HUES6 (cell line): ENCODE measurements at regions not wholly inside any gene's neighbourhood (a gene's known extent, or its start where the extent isn't known, plus 50 kb on each side); places are given as distances from the start of the nearest gene placed in this dataset.

Source experiments
- H3K27ac ChIP-seq: 2 replicates; pipeline ENCODE4 v1.7.0; 2013; ENCODE audit warnings: low read depth, mild to moderate bottlenecking, low read length, inconsistent platforms
- H3K27me3 ChIP-seq: 2 replicates; pipeline ENCODE4 v1.6.1; 2013; ENCODE audit warnings: low read length; ENCODE audit not compliant: control insufficient read depth, insufficient read depth
- H3K36me3 ChIP-seq: 2 replicates; pipeline ENCODE4 v1.6.1; 2013; ENCODE audit warnings: low read length; ENCODE audit not compliant: control insufficient read depth, insufficient read depth
- H3K4me1 ChIP-seq: 2 replicates; pipeline ENCODE4 v1.6.1; 2013; ENCODE audit warnings: low read length; ENCODE audit not compliant: control insufficient read depth, insufficient read depth
- H3K4me3 ChIP-seq: 2 replicates; pipeline ENCODE4 v1.5.1; 2013; ENCODE audit warnings: low read depth, low read length
- H3K9ac ChIP-seq: one replicate; pipeline ENCODE4 v1.6.1; 2013; ENCODE audit warnings: mild to moderate bottlenecking, low read length
- H3K9me3 ChIP-seq: 2 replicates; pipeline ENCODE4 v1.6.1; 2013; ENCODE audit warnings: low read depth, low read length; ENCODE audit not compliant: control insufficient read depth, insufficient read depth

DNA sequence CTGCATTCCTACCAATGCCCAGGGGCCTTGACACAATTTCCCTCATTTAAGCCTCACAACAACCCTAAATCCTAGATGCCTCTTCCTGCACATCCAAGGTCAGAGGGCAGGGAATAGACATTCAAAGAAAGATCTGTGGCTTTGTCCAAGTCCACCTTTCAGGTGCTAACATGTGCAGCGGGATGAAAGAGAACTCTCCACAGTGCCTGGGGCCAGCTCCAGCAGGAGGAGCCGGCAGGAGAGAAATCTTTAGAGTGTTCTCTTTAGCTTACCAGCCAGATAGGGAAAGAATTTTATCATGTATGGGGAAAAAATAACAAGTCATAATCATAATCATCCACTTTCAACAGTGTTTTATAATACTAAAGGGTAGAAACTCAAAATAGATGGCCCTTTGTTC lies 319.7 kb downstream of the MATN1 start:
- H3K4me1 ChIP-seq = peaks cover 9% of the 10 kb centered on the region; the same call in 1 of the 2 replicates
- H3K4me3 ChIP-seq = no peak overlapping the region
- no peaks in the 10 kb centered on the region for H3K27me3 ChIP-seq
- H3K9ac ChIP-seq = no peak overlapping the region
- H3K9me3 ChIP-seq = no peaks in the 10 kb centered on the region
- no peaks in the 10 kb centered on the region for H3K36me3 ChIP-seq
- no peak overlapping the region for H3K27ac ChIP-seq

DNA sequence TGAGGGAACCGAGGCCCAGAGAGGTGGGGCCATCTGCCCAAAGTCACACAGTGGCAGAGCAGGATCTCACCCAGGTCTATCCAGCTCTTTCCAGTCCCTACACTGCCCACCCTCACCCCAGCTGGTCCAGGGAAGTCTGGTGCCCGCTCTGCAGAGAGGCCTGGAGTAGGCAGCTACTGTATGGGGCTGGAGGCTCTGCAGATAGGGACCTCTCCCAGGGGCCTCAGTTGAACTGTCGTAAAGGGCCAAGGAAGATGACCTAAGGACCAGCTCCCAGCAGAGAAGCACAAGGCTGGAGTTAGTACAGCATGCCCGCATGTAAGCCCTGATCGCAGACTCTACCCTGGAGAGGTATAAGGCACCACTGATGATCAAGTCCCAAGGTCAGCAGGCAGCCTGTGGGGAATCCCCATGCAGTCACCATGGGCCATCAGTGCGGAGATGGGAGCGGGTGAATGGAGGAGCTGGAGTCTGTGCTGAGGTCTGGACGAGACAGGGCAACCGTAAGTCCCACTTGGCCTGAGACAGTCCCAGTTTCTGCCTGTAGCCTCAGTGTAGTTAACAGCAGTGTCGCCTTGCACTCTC lies 320.2 kb downstream of the MATN1 start:
- Histone ChIP-seq H3K27ac (no peak overlapping the region), H3K4me1 (peaks cover 7% of the 10 kb centered on the region; the same call in 1 of the 2 replicates), H3K9me3 (no peaks in the 10 kb centered on the region), H3K9ac (no peak overlapping the region), H3K36me3 (no peaks in the 10 kb centered on the region), H3K4me3 (no peak overlapping the region), H3K27me3 (no peaks in the 10 kb centered on the region)

DNA sequence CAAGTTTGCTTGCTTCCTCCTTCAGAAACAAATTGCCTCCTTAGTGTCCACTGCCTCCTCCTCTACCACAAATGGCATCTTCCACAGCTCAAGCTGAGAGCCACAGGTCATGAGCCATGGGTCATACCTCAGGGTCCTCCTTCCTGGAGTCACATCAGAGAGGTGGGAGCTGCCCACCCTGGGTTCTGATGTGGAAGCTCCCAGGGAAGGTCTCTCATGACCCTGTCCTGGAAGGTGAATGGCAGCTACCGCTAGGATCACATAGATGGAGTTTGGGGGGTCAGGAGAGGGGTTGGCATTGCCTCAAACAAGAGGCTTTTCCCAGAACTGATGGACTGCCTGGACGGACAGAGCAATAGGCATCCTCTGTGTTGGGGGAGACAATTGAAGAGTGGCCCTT lies 321.4 kb downstream of the MATN1 start:
- H3K9ac ChIP-seq = no peak overlapping the region
- H3K9me3 ChIP-seq = no peaks in the 10 kb centered on the region
- H3K36me3 ChIP-seq = no peaks in the 10 kb centered on the region
- no peaks in the 10 kb centered on the region for H3K27me3 ChIP-seq
- H3K27ac ChIP-seq = no peak overlapping the region
- no peak overlapping the region for H3K4me3 ChIP-seq
- H3K4me1 ChIP-seq = peaks cover 4% of the 10 kb centered on the region; the same call in 1 of the 2 replicates

GRCh38 chr1:30400507-30400906 lies 322.9 kb downstream of the MATN1 start:
- H3K27me3 ChIP-seq = no peaks in the 10 kb centered on the region
- H3K4me1 ChIP-seq = no peaks in the 10 kb centered on the region
- H3K9ac ChIP-seq = no peak overlapping the region
- H3K27ac ChIP-seq = no peak overlapping the region
- no peak overlapping the region for H3K4me3 ChIP-seq
- no peaks in the 10 kb centered on the region for H3K9me3 ChIP-seq
- no peaks in the 10 kb centered on the region for H3K36me3 ChIP-seq

DNA sequence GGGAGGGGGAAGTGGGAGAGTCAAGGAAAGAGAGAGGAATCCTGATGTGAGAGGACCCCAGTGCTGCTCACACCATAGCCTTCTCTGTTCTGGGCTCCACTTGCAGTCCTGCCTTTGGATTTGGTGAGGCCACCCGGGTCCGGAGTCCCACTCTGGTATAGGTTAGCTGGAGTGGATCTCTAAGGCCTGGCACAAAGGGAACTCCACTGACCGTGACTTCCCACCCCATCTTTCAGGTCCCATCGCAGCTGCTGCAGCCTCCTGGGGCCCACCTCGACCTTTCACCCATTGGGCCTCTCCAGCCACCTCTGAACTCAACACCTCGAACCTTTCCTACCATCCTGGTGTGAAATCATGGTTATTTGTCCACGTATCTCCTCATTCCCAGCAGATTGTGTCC lies 324.4 kb downstream of the MATN1 start:
- H3K4me1 ChIP-seq = no peaks in the 10 kb centered on the region
- no peak overlapping the region for H3K9ac ChIP-seq
- no peaks in the 10 kb centered on the region for H3K9me3 ChIP-seq
- H3K4me3 ChIP-seq = no peak overlapping the region
- H3K27me3 ChIP-seq = no peaks in the 10 kb centered on the region
- no peak overlapping the region for H3K27ac ChIP-seq
- H3K36me3 ChIP-seq = no peaks in the 10 kb centered on the region

DNA sequence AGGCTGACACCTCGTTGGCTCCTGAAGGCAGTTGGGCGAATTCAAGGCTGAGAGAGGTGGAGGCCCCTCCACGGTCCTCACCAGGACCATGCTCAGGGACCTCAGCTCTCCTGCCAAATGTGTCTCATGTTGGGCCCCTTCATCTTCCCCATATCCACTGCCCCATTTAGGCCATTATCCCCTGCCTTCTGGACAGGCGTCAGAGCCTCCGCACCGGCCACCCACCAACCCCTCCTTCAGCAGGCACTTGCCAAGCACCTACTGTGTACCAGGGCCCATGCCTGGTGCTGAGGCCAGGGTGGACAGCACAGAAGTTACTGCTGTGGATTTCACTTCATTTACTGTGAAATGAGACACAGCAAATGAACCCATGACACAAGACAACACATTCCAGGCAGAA lies 325.8 kb downstream of the MATN1 start:
- H3K27ac ChIP-seq = no peak overlapping the region
- H3K4me3 ChIP-seq = no peak overlapping the region
- no peaks in the 10 kb centered on the region for H3K9me3 ChIP-seq
- H3K4me1 ChIP-seq = no peaks in the 10 kb centered on the region
- H3K36me3 ChIP-seq = no peaks in the 10 kb centered on the region
- no peaks in the 10 kb centered on the region for H3K27me3 ChIP-seq
- H3K9ac ChIP-seq = no peak overlapping the region

DNA sequence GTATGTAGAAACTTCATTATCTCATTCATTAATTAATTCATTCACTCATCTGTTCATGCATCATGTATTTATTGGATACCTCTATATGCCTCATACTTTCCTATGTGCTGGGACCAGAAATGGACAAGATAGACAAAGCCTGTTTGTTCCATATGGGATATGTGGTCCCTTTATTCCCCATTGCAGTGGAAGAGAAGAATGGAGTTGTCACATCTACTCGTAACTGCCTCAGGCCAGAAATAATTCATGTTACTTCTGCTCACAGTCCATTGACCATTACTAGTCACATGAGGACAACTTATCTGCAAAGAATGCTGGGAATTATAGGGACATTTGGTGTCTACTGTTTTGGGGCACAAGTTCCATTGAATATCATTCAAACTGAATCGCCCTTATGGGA lies 327.8 kb downstream of the MATN1 start:
- Histone ChIP-seq H3K9me3 (0 out of 2 replicates have a peak, but pooled peaks cover 2% of the 10 kb centered on the region), H3K9ac (no peak overlapping the region), H3K4me1 (no peaks in the 10 kb centered on the region), H3K27me3 (no peaks in the 10 kb centered on the region), H3K36me3 (no peaks in the 10 kb centered on the region), H3K4me3 (no peak overlapping the region), H3K27ac (no peak overlapping the region)

DNA sequence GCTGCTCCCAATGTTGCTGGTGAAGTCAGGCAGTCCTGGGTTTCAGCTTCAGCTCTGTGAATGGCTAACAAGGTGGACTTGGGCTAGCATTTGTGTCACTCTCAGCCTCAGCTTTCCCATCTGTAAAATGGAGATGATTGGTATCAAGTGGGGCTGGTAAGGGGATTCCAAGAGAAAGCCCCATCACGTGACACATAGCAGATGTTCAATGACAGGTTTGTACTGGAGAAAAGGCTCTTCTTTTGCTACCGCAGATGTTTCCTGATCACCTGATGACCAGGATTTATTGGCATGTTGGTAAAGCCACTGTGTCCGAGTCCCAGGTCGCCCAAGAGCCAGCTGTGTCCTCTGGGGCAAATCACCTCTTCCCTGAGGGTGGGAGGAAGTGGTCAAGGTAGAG lies 335.0 kb downstream of the MATN1 start:
- peaks cover 3% of the 10 kb centered on the region; the same call in 1 of the 2 replicates for H3K4me1 ChIP-seq
- no peak overlapping the region for H3K27ac ChIP-seq
- 0 out of 2 replicates have a peak, but pooled peaks cover 2% of the 10 kb centered on the region for H3K9me3 ChIP-seq
- H3K36me3 ChIP-seq = no peaks in the 10 kb centered on the region
- no peak overlapping the region for H3K9ac ChIP-seq
- no peaks in the 10 kb centered on the region for H3K27me3 ChIP-seq
- no peak overlapping the region for H3K4me3 ChIP-seq

- H3K9ac ChIP-seq = no peak overlapping the region
- H3K36me3 ChIP-seq = no peaks in the 10 kb centered on the region
- H3K9me3 ChIP-seq = 0 out of 2 replicates have a peak, but pooled peaks cover 2% of the 10 kb centered on the region
- peaks cover 3% of the 10 kb centered on the region; the same call in 1 of the 2 replicates for H3K4me1 ChIP-seq
- no peak overlapping the region for H3K27ac ChIP-seq
- no peaks in the 10 kb centered on the region for H3K27me3 ChIP-seq
- H3K4me3 ChIP-seq = no peak overlapping the region
These were observed 337.0 kb downstream of the MATN1 start for GRCh38 chr1:30386156-30386926.

DNA sequence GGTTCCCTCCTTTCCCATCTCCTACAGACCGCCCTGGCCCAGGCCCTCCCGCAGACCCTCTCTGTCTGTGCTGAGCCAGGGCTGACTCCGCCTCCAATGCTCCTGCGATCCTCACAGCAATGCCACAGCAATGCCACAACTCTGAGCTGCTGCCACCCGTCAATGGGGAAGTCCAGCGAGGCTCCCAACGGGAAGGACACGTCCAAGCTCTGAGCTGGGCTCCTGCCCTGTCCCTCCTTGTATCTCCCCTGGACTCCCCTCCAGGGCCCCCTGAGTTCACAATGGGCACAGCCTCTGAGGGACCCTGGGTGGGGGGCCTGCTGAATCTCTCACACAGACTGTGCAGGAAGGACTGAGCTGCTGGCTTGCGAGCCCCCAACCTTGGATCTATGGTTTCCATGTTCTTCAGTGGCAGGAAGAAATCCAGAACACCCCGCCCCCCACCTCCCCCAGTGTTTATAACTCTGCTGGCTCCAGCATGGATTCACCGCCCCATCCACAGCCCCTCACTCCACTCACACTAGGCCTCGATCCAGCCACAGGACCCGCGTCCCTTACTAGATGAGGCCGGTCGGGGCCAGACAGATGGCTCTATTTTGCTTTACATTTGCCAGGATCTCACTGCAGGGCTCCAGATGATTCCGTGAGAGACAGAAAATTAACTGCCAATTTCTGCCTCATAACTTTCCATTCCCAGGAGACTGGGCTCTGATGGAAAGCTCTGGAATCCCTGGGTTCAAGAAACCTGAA lies 338.0 kb downstream of the MATN1 start:
- Histone ChIP-seq H3K4me1 (peaks cover 3% of the 10 kb centered on the region; the same call in 1 of the 2 replicates), H3K36me3 (no peaks in the 10 kb centered on the region), H3K4me3 (no peak overlapping the region), H3K9ac (no peak overlapping the region), H3K27me3 (no peaks in the 10 kb centered on the region), H3K27ac (no peak overlapping the region), H3K9me3 (no peaks in the 10 kb centered on the region)
